B cell (primary cell): ENCODE measurements at regions not wholly inside any gene's neighbourhood (a gene's known extent, or its start where the extent isn't known, plus 50 kb on each side); places are given as distances from the start of the nearest gene placed in this dataset.

Experiments
- ATAC-seq: fragments of 200-7000 bp; cut with Tn5 transposase; one replicate; pipeline ENCODE4 v1.10.0; 2021; ENCODE audit warnings: low read depth, mild to moderate bottlenecking, moderate number of reproducible peaks, moderate library complexity
- CTCF ChIA-PET: fragments of 350-600 bp; sonication (Branson Sonifier 250); formaldehyde crosslinking; loops from one replicate; lab custom pipeline; 2021; ENCODE audit warnings: antibody characterized with exemption, inconsistent platforms; lab: Charles Lee
- POLR2A ChIA-PET: fragments of 350-600 bp; sonication (Branson Sonifier 250); formaldehyde crosslinking; loops from one replicate; lab custom pipeline; 2021; ENCODE audit warnings: antibody characterized with exemption; lab: Charles Lee
- DNase-seq: peaks from one replicate; pipeline ENCODE4 v3.0.0; 2013
- H2AFZ ChIP-seq: 2 replicates; pipeline ENCODE4 v1.6.1; 2012; ENCODE audit warnings: mild to moderate bottlenecking, low read depth, low read length; ENCODE audit not compliant: insufficient read depth, poor library complexity, severe bottlenecking
- H3K27ac ChIP-seq, 2 donors: 1 replicate in 1 of 2; 2 replicates in 1 of 2; pipeline ENCODE4 v1.5.1; 2012 to 2013; ENCODE audit warnings: low read length in 2 of 2, mild to moderate bottlenecking in 2 of 2, moderate library complexity in 1 of 2
- H3K27me3 ChIP-seq, 4 experiments: fragments of 200-600 bp in 1 of 4; sonication (generic) in 1 of 4; replicated peaks in 1 of 4; 1 replicate in 2 of 4; 2 replicates in 2 of 4; pipeline versions ENCODE4 v1.6.1 to v1.7.0; 2013 to 2016; ENCODE audit warnings: low read length in 3 of 4, mild to moderate bottlenecking in 2 of 4, mixed read lengths in 1 of 4, moderate library complexity in 1 of 4; ENCODE audit not compliant: insufficient read depth in 4 of 4, control insufficient read depth in 3 of 4; ENCODE audit errors: control extremely low read depth in 1 of 4
- H3K36me3 ChIP-seq, 2 experiments: replicated peaks in 1 of 2; 1 replicate in 1 of 2; 2 replicates in 1 of 2; pipeline versions ENCODE4 v1.6.1 to v1.7.1; 2013; ENCODE audit warnings: low read length in 1 of 2; ENCODE audit not compliant: insufficient read depth in 2 of 2, control insufficient read depth in 1 of 2; ENCODE audit errors: control extremely low read depth in 1 of 2, extremely low read depth in 1 of 2
- H3K4me1 ChIP-seq, 2 donors: fragments of 200-600 bp in 1 of 2; sonication (generic) in 1 of 2; 1 replicate in 1 of 2; 2 replicates in 1 of 2; pipeline versions ENCODE4 v1.5.1 to v1.6.1; 2013 to 2017; ENCODE audit warnings: low read length in 2 of 2; ENCODE audit not compliant: control insufficient read depth in 2 of 2, insufficient read depth in 2 of 2
- H3K4me2 ChIP-seq: replicated peaks from 2 replicates; pipeline ENCODE3; 2012; ENCODE audit warnings: mild to moderate bottlenecking, low read depth, low read length; ENCODE audit not compliant: poor library complexity, severe bottlenecking
- H3K4me3 ChIP-seq, 5 experiments: fragments of 200-600 bp in 1 of 5; sonication (generic) in 1 of 5; 1 replicate in 3 of 5; 2 replicates in 2 of 5; pipeline versions ENCODE4 v1.5.1 to v1.7.0; 2011 to 2016; ENCODE audit warnings: low read length in 4 of 5, mild to moderate bottlenecking in 4 of 5, low read depth in 2 of 5, control low read depth in 1 of 5, moderate library complexity in 1 of 5; ENCODE audit not compliant: insufficient read depth in 1 of 5; ENCODE audit errors: control extremely low read depth in 1 of 5, extremely low read depth in 1 of 5
- H3K79me2 ChIP-seq: fragments of 200-600 bp; sonication (generic); one replicate; pipeline ENCODE4 v1.6.0; 2016; ENCODE audit warnings: low read length; ENCODE audit not compliant: control insufficient read depth, insufficient read depth
- H3K9ac ChIP-seq: fragments of 200-600 bp; sonication (generic); 2 replicates; pipeline ENCODE4 v1.6.1; 2017; ENCODE audit warnings: mild to moderate bottlenecking, low read length, moderate library complexity
- H3K9me3 ChIP-seq, 3 donors: one replicate each; pipeline versions ENCODE4 v1.6.1 to v1.7.1; 2013; ENCODE audit warnings: low read length in 2 of 3; ENCODE audit not compliant: control insufficient read depth in 2 of 3, insufficient read depth in 1 of 3; ENCODE audit errors: control extremely low read depth in 1 of 3
- H4K20me1 ChIP-seq: 2 replicates; pipeline ENCODE4 v1.6.0; 2012; ENCODE audit warnings: mild to moderate bottlenecking, low read length; ENCODE audit not compliant: insufficient read depth, control insufficient read depth, poor library complexity, severe bottlenecking
- H3K27ac Mint-ChIP-seq: one replicate; pipeline ENCODE4 v1.8.0; 2021; ENCODE audit warnings: mixed read lengths
- H3K27me3 Mint-ChIP-seq: one replicate; pipeline ENCODE4 v1.8.0; 2021; ENCODE audit warnings: mixed read lengths
- H3K4me1 Mint-ChIP-seq: one replicate; pipeline ENCODE4 v1.8.0; 2021; ENCODE audit warnings: mixed read lengths
- H3K4me3 Mint-ChIP-seq: one replicate; pipeline ENCODE4 v1.8.0; 2021; ENCODE audit warnings: mixed read lengths
- H3K9me3 Mint-ChIP-seq: one replicate; pipeline ENCODE4 v1.8.0; 2022; ENCODE audit warnings: mixed read lengths; ENCODE audit not compliant: insufficient read depth
- CTCF ChIP-seq: fragments of 200-600 bp; IDR thresholded peaks from one replicate; pipeline ENCODE4 v1.8.0; 2022; ENCODE audit warnings: antibody characterized with exemption, mild to moderate bottlenecking
- EZH2 ChIP-seq: IDR thresholded peaks from 2 replicates; pipeline ENCODE4 v1.6.1; 2012; ENCODE audit warnings: borderline replicate concordance, low read depth, mild to moderate bottlenecking, moderate library complexity, low read length; ENCODE audit not compliant: insufficient read depth, poor library complexity, severe bottlenecking
- WGBS: methylation state at CpG from one replicate; pipeline ENCODE4 v1.1.5; 2013; ENCODE audit warnings: missing lambda C conversion rate; ENCODE audit not compliant: insufficient coverage; 5-methylcytosine and 5-hydroxymethylcytosine counted together
- intact Hi-C: fragments of 100-400 bp; cut with micrococcal nuclease; formaldehyde crosslinking; loops from one replicate; pipeline ENCODE4 v1.10.0; 2022

- Histone ChIP-seq H3K27ac (no peak overlapping the region), H4K20me1 (no peaks in the 10 kb centered on the region), H3K4me2 (no peak overlapping the region), H3K36me3 (no peaks in the 10 kb centered on the region), H2AFZ (no peak overlapping the region), H3K4me1 (no peaks in the 10 kb centered on the region), H3K27me3 (no peaks in the 10 kb centered on the region), H3K4me3 (no peak overlapping the region), H3K9me3 (no peaks in the 10 kb centered on the region), H3K9ac (no peak overlapping the region), H3K79me2 (no peaks in the 10 kb centered on the region)
- intact Hi-C loops, result no loop called here
- no peak overlapping the region for H3K4me3 Mint-ChIP-seq
- ChIA-PET POLR2A (no interaction called here), CTCF (no interaction called here)
- no peaks in the 10 kb centered on the region for H3K9me3 Mint-ChIP-seq
- H3K27me3 Mint-ChIP-seq, result no peaks in the 10 kb centered on the region
- no peak for TF ChIP-seq EZH2
- TF ChIP-seq CTCF, result no peak
- H3K4me1 Mint-ChIP-seq, result no peaks in the 10 kb centered on the region
- no peak overlapping the region for H3K27ac Mint-ChIP-seq
- WGBS, result no CpG with 5 or more reads among the region's 3 CpGs
- DNase-seq (no peak), ATAC-seq (no peak)
These were observed 285.7 kb downstream of the PPP1R3A start for GRCh38 chr7:113633073-113633472.

DNA sequence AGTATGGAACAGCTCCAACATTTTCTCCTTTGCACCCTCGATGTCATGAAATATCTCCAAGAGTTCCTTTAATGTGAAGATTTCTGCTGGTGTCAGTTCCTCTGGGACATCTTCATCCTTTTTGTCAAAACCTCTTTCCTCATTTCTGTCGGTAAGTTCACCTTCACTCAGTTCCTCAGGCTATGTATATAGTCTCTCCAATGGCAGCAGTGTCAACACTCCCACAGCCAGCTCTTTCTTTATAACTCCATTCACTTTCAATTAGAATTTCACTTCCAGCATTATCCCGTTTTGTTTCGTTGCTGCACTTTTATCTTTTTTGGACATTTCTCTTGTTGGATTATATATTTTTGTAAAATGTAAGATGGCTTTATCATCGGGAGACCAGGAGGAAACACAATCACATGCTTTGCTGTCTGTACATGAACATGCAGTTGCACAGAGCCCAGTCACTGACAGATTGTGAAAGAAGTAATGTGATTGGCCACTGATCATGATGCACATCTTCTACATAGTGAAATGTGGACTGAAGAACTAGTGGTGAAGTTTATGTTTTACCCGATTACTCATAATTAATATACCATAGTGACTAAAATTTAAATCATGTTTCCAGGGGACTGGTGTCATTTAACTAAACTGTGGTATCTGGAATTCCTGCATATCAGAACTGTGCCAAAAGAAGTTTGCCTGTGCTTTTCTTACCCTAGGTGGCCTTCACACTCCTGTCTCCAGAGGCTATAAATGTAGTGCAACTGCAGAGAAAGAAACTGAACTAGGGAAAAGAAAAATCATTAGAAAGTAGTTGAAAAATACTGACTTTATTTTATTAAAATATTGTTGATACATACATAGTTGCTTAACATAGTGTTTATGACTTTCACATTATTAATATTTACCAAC is 289.6 kb downstream of the PPP1R3A start:
- Mint-ChIP-seq H3K4me1 (no peaks in the 10 kb centered on the region), H3K27me3 (no peaks in the 10 kb centered on the region), H3K4me3 (no peak overlapping the region), H3K27ac (no peak overlapping the region), H3K9me3 (no peaks in the 10 kb centered on the region)
- ChIA-PET POLR2A (no interaction called here), CTCF (no interaction called here)
- Histone ChIP-seq H3K36me3 (no peaks in the 10 kb centered on the region), H3K27me3 (no peaks in the 10 kb centered on the region), H3K79me2 (no peaks in the 10 kb centered on the region), H3K9ac (no peak overlapping the region), H2AFZ (no peak overlapping the region), H3K4me2 (no peak overlapping the region), H3K4me1 (no peaks in the 10 kb centered on the region), H3K27ac (no peak overlapping the region), H3K9me3 (no peaks in the 10 kb centered on the region), H3K4me3 (no peak overlapping the region), H4K20me1 (no peaks in the 10 kb centered on the region)
- intact Hi-C loops, result no loop called here
- WGBS, result 89% methylated on average over 1 of the region's 6 CpGs
- ATAC-seq (no peak), DNase-seq (no peak)
- TF ChIP-seq CTCF (no peak), EZH2 (no peak)
